ENCODE measurements at regions not wholly inside any gene's neighbourhood (a gene's known extent, or its start where the extent isn't known, plus 50 kb on each side); places are given as distances from the start of the nearest gene placed in this dataset.

DNA sequence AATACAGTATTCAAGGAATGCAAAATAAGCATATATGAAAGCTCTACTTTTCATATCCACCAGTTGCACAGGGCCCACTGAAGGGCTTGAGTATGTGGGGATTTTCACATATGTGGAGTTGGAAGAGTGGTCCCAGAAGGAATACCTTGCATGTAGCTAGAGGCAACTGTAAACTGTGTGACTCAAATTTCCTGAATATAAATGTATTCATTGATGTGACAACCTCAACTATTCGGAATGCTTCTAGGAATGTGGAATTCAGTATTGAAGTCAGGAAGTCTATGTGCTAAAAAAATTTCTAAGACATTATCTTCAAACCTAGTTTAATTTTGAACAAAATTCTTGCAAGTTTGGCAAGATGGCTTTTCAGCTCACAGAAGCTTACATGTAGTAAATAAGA, 695.5 kb upstream of the SEMA3D start:
- Histone ChIP-seq H3K18ac (ENCODE audit: low read length) (no peak overlapping the region), H3K4me1 (ENCODE audit: control insufficient read depth in 1 of 2, insufficient read depth in 2 of 2, low read length in 2 of 2) (no peaks in the 10 kb centered on the region), H3K79me1 (ENCODE audit: low read length) (no peaks in the 10 kb centered on the region), H4K12ac (ENCODE audit: low read depth, low read length) (no peak overlapping the region), H3K27me3 (ENCODE audit: insufficient read depth, low read length) (no peaks in the 10 kb centered on the region), H3K4me2 (ENCODE audit: low read length) (no peak overlapping the region), H2AK5ac (ENCODE audit: low read length) (no peak overlapping the region), H3K4ac (ENCODE audit: low read depth, low read length) (no peak overlapping the region), H2AFZ (ENCODE audit: insufficient read depth, low read length, poor library complexity) (no peak overlapping the region), H3K23ac (ENCODE audit: low read length) (no peak overlapping the region), H4K8ac (ENCODE audit: low read depth, low read length) (no peak overlapping the region), H3K79me2 (ENCODE audit: control insufficient read depth, insufficient read depth, low read length, poor library complexity) (no peaks in the 10 kb centered on the region), H3K36me3 (ENCODE audit: control insufficient read depth in 1 of 2, insufficient read depth in 2 of 2, low read length in 2 of 2) (no peaks in the 10 kb centered on the region), H3K9ac (ENCODE audit: low read length) (no peak overlapping the region), H2BK12ac (ENCODE audit: low read length) (no peak overlapping the region), H3K9me3 (ENCODE audit: insufficient read depth, low read depth, low read length) (no peaks in the 10 kb centered on the region), H4K91ac (ENCODE audit: low read depth, low read length) (no peak overlapping the region), H3K27ac (ENCODE audit: low read depth, low read length) (no peak overlapping the region), H3K4me3 (ENCODE audit: low read depth, low read length) (no peak overlapping the region), H2BK5ac (ENCODE audit: low read depth, low read length, poor library complexity) (no peak overlapping the region), H2BK120ac (ENCODE audit: insufficient read depth, low read length, poor library complexity) (no peak overlapping the region), H3K14ac (ENCODE audit: low read length) (no peak overlapping the region)
- peak in 1 of 2 donors; percentile 18 for DNase-seq
- WGBS (ENCODE audit: extremely low coverage, insufficient coverage, insufficient read length) = no CpG with 5 or more reads among the region's 1 CpG

DNA sequence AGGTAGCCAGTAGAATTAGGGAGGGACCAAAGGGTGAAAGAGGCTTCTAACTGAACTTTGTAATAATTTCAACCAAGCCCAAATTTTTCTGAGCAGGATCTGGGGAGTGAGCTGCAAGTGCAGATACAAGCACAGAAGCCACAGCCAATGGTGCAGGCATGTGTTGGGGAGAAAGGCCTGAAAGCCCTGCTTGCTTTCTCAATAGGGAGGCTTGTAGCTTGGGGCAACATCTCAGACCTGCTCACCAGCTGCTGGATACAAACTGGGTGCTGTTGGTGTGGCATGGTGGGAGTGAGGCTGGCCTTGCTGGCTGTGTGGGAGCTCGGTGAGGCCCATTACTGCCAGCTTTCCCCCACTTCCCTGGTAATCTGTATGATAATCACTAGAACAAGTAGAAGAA, 688.5 kb upstream of the SEMA3D start:
- Histone ChIP-seq H2BK12ac (ENCODE audit: low read length) (no peak overlapping the region), H3K4ac (ENCODE audit: low read depth, low read length) (no peak overlapping the region), H3K4me1 (ENCODE audit: control insufficient read depth in 1 of 2, insufficient read depth in 2 of 2, low read length in 2 of 2) (peaks cover 2% of the 10 kb centered on the region in 2 experiments), H2BK5ac (ENCODE audit: low read depth, low read length, poor library complexity) (no peak overlapping the region), H3K4me2 (ENCODE audit: low read length) (no peak overlapping the region), H3K79me2 (ENCODE audit: control insufficient read depth, insufficient read depth, low read length, poor library complexity) (no peaks in the 10 kb centered on the region), H2AFZ (ENCODE audit: insufficient read depth, low read length, poor library complexity) (no peak overlapping the region), H2AK5ac (ENCODE audit: low read length) (no peak overlapping the region), H3K9ac (ENCODE audit: low read length) (no peak overlapping the region), H3K23ac (ENCODE audit: low read length) (no peak overlapping the region), H3K14ac (ENCODE audit: low read length) (no peak overlapping the region), H4K8ac (ENCODE audit: low read depth, low read length) (no peak overlapping the region), H3K27ac (ENCODE audit: low read depth, low read length) (no peak overlapping the region), H3K27me3 (ENCODE audit: insufficient read depth, low read length) (no peaks in the 10 kb centered on the region), H2BK120ac (ENCODE audit: insufficient read depth, low read length, poor library complexity) (no peak overlapping the region), H4K12ac (ENCODE audit: low read depth, low read length) (no peak overlapping the region), H3K79me1 (ENCODE audit: low read length) (no peaks in the 10 kb centered on the region), H3K4me3 (ENCODE audit: low read depth, low read length) (no peak overlapping the region), H3K18ac (ENCODE audit: low read length) (no peak overlapping the region), H4K91ac (ENCODE audit: low read depth, low read length) (no peak overlapping the region), H3K9me3 (ENCODE audit: insufficient read depth, low read depth, low read length) (no peaks in the 10 kb centered on the region), H3K36me3 (ENCODE audit: control insufficient read depth in 1 of 2, insufficient read depth in 2 of 2, low read length in 2 of 2) (no peaks in the 10 kb centered on the region)
- no peak for DNase-seq
- WGBS (ENCODE audit: extremely low coverage, insufficient coverage, insufficient read length) = no CpG with 5 or more reads among the region's 1 CpG

DNA sequence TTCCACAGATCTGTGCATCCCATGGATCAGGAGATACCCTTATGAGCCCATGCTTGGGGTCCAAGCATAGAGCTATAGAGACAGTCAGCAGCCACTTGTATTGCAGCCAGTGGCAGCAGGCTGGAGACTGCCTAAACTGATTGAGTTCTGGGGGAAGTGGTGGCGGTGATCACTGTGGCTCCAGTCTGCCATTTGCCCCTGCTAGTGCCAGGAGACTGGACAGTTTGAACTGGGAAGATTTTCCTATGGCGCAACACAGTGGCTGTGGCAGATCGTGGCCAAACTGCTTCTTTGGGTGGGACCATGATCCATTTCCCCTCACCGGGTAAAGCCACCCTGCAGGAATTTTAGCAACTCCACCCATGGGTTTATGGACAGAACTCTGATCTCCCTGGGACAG, 679.7 kb upstream of the SEMA3D start:
- no peak overlapping the region for H3K14ac ChIP-seq (ENCODE audit: low read length)
- H3K79me1 ChIP-seq (ENCODE audit: low read length) = no peaks in the 10 kb centered on the region
- H3K4me1 ChIP-seq (ENCODE audit: control insufficient read depth in 1 of 2, insufficient read depth in 2 of 2, low read length in 2 of 2) = no peaks in the 10 kb centered on the region
- H2AK5ac ChIP-seq (ENCODE audit: low read length) = no peak overlapping the region
- H3K27ac ChIP-seq (ENCODE audit: low read depth, low read length) = no peak overlapping the region
- WGBS (ENCODE audit: extremely low coverage, insufficient coverage, insufficient read length) = no CpG with 5 or more reads among the region's 4 CpGs
- H2BK5ac ChIP-seq (ENCODE audit: low read depth, low read length, poor library complexity) = no peak overlapping the region
- no peak overlapping the region for H3K18ac ChIP-seq (ENCODE audit: low read length)
- H3K9ac ChIP-seq (ENCODE audit: low read length) = no peak overlapping the region
- DNase-seq = no peak
- no peak overlapping the region for H3K4me2 ChIP-seq (ENCODE audit: low read length)
- no peak overlapping the region for H3K23ac ChIP-seq (ENCODE audit: low read length)
- H3K27me3 ChIP-seq (ENCODE audit: insufficient read depth, low read length) = no peaks in the 10 kb centered on the region
- peaks cover 4% of the 10 kb centered on the region for H3K9me3 ChIP-seq (ENCODE audit: insufficient read depth, low read depth, low read length)
- no peak overlapping the region for H4K8ac ChIP-seq (ENCODE audit: low read depth, low read length)
- H3K79me2 ChIP-seq (ENCODE audit: control insufficient read depth, insufficient read depth, low read length, poor library complexity) = no peaks in the 10 kb centered on the region
- no peak overlapping the region for H4K12ac ChIP-seq (ENCODE audit: low read depth, low read length)
- H2BK12ac ChIP-seq (ENCODE audit: low read length) = no peak overlapping the region
- no peak overlapping the region for H3K4ac ChIP-seq (ENCODE audit: low read depth, low read length)
- no peak overlapping the region for H2BK120ac ChIP-seq (ENCODE audit: insufficient read depth, low read length, poor library complexity)
- H4K91ac ChIP-seq (ENCODE audit: low read depth, low read length) = no peak overlapping the region
- no peaks in the 10 kb centered on the region for H3K36me3 ChIP-seq (ENCODE audit: control insufficient read depth in 1 of 2, insufficient read depth in 2 of 2, low read length in 2 of 2)
- H2AFZ ChIP-seq (ENCODE audit: insufficient read depth, low read length, poor library complexity) = no peak overlapping the region
- H3K4me3 ChIP-seq (ENCODE audit: low read depth, low read length) = no peak overlapping the region

DNA sequence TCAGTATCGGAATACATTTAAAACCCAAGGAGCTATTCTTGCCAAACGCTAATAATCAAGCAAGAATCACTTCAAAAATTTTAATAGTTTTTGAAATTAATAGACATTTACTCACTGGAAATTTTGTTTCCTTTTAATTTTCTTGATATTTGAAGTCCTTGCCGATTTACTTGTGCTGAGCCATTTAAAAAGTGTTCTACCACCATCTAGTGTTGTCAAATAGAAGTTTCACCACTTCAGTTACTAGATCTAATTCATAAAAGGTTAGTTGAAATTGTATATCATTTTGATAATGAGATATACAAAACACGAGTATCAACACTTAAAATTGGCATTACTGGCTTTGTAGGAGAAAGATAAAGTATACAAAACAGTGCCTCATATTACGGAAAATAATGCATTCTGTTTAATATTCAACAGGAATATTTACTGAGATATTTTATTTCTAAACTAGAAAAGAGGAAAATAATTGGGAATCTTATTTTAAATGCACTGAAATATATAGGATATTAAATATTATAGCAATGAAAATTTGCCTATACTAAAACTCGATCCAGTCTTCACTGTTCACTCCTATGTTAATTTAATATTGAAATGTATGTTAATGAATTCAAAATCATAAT, 664.8 kb upstream of the SEMA3D start:
- H3K9me3 ChIP-seq (ENCODE audit: insufficient read depth, low read depth, low read length) = no peaks in the 10 kb centered on the region
- no peaks in the 10 kb centered on the region for H3K79me2 ChIP-seq (ENCODE audit: control insufficient read depth, insufficient read depth, low read length, poor library complexity)
- H3K4me1 ChIP-seq (ENCODE audit: control insufficient read depth in 1 of 2, insufficient read depth in 2 of 2, low read length in 2 of 2) = no peaks in the 10 kb centered on the region
- no peak overlapping the region for H3K27ac ChIP-seq (ENCODE audit: low read depth, low read length)
- H2AFZ ChIP-seq (ENCODE audit: insufficient read depth, low read length, poor library complexity) = no peak overlapping the region
- no peak overlapping the region for H2AK5ac ChIP-seq (ENCODE audit: low read length)
- H3K18ac ChIP-seq (ENCODE audit: low read length) = no peak overlapping the region
- no peak overlapping the region for H3K4ac ChIP-seq (ENCODE audit: low read depth, low read length)
- no peak overlapping the region for H3K23ac ChIP-seq (ENCODE audit: low read length)
- no peak overlapping the region for H3K4me3 ChIP-seq (ENCODE audit: low read depth, low read length)
- no peaks in the 10 kb centered on the region for H3K27me3 ChIP-seq (ENCODE audit: insufficient read depth, low read length)
- no peak overlapping the region for H3K14ac ChIP-seq (ENCODE audit: low read length)
- no peak overlapping the region for H3K4me2 ChIP-seq (ENCODE audit: low read length)
- no peak overlapping the region for H2BK5ac ChIP-seq (ENCODE audit: low read depth, low read length, poor library complexity)
- no peaks in the 10 kb centered on the region for H3K36me3 ChIP-seq (ENCODE audit: control insufficient read depth in 1 of 2, insufficient read depth in 2 of 2, low read length in 2 of 2)
- H4K8ac ChIP-seq (ENCODE audit: low read depth, low read length) = no peak overlapping the region
- no peak overlapping the region for H4K91ac ChIP-seq (ENCODE audit: low read depth, low read length)
- no peak overlapping the region for H4K12ac ChIP-seq (ENCODE audit: low read depth, low read length)
- WGBS (ENCODE audit: extremely low coverage, insufficient coverage, insufficient read length) = no CpG with 5 or more reads among the region's 6 CpGs
- no peak overlapping the region for H2BK120ac ChIP-seq (ENCODE audit: insufficient read depth, low read length, poor library complexity)
- H3K9ac ChIP-seq (ENCODE audit: low read length) = no peak overlapping the region
- no peaks in the 10 kb centered on the region for H3K79me1 ChIP-seq (ENCODE audit: low read length)
- DNase-seq = peak in 1 of 2 donors; percentile 42
- no peak overlapping the region for H2BK12ac ChIP-seq (ENCODE audit: low read length)

Measured in trophoblast cell (in vitro differentiated cells and primary cell).